ENCODE measurements at regions not wholly inside any gene's neighbourhood (a gene's known extent, or its start where the extent isn't known, plus 50 kb on each side); places are given as distances from the start of the nearest gene placed in this dataset.

DNA sequence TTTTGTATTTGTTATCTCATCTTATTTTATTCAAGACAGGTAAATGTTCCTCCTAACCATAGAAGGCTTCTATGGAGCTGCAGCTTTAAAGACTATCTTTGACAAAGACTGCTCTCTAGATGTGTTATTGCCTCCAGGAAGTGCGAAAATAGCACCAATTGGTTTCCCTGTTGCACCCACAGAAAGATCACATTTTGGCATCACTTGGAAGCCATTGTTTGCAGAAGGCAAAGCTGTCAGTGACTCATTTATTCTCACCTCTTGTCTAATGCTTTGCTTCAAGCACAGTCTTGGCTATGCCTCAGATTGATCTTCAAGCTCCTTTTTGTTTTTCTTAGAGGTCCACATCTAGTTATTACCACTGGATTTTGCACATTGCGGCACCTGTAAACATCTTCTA lies 150.3 kb downstream of the PCDH7 start:
- no TSS peak for BruUV-seq (replicated peaks)
- Histone ChIP-seq H3K4me1 (ENCODE audit: insufficient read depth, low read length, poor library complexity, severe bottlenecking) (peaks cover 14% of the 10 kb centered on the region), H3K27me3 (replicated peaks; ENCODE audit: insufficient read depth, low read depth, low read length, poor library complexity) (no peaks in the 10 kb centered on the region), H3K9me3 (ENCODE audit: low read depth, low read length, poor library complexity, severe bottlenecking) (no peaks in the 10 kb centered on the region), H3K36me3 (ENCODE audit: insufficient read depth, low read length, poor library complexity, severe bottlenecking) (no peaks in the 10 kb centered on the region), H3K27ac (ENCODE audit: low read depth, low read length, poor library complexity, severe bottlenecking) (no peak overlapping the region), H3K4me3 (ENCODE audit: low read depth, low read length, poor library complexity, severe bottlenecking) (no peak overlapping the region)
- ChIA-PET POLR2A (ENCODE audit: low non-redundant PET) (no interaction called here), CTCF (no interaction called here)
- TF ChIP-seq, protein P1, sequence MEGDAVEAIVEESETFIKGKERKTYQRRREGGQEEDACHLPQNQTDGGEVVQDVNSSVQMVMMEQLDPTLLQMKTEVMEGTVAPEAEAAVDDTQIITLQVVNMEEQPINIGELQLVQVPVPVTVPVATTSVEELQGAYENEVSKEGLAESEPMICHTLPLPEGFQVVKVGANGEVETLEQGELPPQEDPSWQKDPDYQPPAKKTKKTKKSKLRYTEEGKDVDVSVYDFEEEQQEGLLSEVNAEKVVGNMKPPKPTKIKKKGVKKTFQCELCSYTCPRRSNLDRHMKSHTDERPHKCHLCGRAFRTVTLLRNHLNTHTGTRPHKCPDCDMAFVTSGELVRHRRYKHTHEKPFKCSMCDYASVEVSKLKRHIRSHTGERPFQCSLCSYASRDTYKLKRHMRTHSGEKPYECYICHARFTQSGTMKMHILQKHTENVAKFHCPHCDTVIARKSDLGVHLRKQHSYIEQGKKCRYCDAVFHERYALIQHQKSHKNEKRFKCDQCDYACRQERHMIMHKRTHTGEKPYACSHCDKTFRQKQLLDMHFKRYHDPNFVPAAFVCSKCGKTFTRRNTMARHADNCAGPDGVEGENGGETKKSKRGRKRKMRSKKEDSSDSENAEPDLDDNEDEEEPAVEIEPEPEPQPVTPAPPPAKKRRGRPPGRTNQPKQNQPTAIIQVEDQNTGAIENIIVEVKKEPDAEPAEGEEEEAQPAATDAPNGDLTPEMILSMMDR (conservative IDR thresholded peaks at IDR 0.05; ENCODE audit: low read depth, low read length): no peak
- no peak for TF ChIP-seq EZH2 (IDR thresholded peaks at IDR 0.05; ENCODE audit: borderline replicate concordance, low read depth, low read length, poor library complexity, severe bottlenecking)
- no peak for DNase-seq (ENCODE audit: low spot score)
- intact Hi-C loops (cut with micrococcal nuclease; ENCODE audit: unreplicated experiment): no loop called here

DNA sequence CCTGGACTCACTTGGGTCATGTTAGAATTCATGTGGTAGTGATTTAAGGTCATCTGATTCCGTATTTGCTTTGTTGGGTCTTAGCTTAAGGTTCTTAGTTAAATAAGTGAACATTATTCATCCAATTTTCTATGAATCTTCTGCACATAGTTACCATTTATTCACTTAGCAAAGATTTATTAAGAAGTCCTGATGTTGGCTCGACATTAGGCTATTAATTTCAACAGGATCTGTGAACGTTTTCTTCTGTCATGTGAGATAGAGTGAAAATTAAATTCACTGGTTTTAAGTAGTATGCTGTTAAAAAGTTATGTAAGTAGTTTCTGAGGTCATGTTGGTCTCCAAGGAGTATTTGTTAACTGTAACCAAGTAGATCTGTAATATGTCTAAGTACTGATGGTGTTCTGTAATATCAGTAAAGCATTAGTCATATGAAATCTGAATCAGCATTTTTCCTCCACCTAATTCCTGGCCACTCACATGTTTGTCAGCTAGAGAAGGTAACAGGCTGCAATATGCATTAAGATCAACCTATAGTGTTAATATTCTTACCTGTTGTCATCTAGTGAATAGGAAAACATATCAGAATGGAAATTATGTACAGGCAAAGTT lies 155.6 kb downstream of the PCDH7 start:
- intact Hi-C loops (cut with micrococcal nuclease; ENCODE audit: unreplicated experiment): no loop called here
- Histone ChIP-seq H3K27ac (ENCODE audit: low read depth, low read length, poor library complexity, severe bottlenecking) (no peak overlapping the region), H3K36me3 (ENCODE audit: insufficient read depth, low read length, poor library complexity, severe bottlenecking) (no peaks in the 10 kb centered on the region), H3K4me1 (ENCODE audit: insufficient read depth, low read length, poor library complexity, severe bottlenecking) (peaks cover 14% of the 10 kb centered on the region), H3K9me3 (ENCODE audit: low read depth, low read length, poor library complexity, severe bottlenecking) (no peaks in the 10 kb centered on the region), H3K4me3 (ENCODE audit: low read depth, low read length, poor library complexity, severe bottlenecking) (no peak overlapping the region), H3K27me3 (replicated peaks; ENCODE audit: insufficient read depth, low read depth, low read length, poor library complexity) (no peaks in the 10 kb centered on the region)
- no peak for TF ChIP-seq EZH2 (IDR thresholded peaks at IDR 0.05; ENCODE audit: borderline replicate concordance, low read depth, low read length, poor library complexity, severe bottlenecking)
- TF ChIP-seq, protein P1 (conservative IDR thresholded peaks at IDR 0.05; ENCODE audit: low read depth, low read length): no peak
- ChIA-PET POLR2A (ENCODE audit: low non-redundant PET) (no interaction called here), CTCF (no interaction called here)
- BruUV-seq (replicated peaks): no TSS peak
- DNase-seq (ENCODE audit: low spot score): no peak

DNA sequence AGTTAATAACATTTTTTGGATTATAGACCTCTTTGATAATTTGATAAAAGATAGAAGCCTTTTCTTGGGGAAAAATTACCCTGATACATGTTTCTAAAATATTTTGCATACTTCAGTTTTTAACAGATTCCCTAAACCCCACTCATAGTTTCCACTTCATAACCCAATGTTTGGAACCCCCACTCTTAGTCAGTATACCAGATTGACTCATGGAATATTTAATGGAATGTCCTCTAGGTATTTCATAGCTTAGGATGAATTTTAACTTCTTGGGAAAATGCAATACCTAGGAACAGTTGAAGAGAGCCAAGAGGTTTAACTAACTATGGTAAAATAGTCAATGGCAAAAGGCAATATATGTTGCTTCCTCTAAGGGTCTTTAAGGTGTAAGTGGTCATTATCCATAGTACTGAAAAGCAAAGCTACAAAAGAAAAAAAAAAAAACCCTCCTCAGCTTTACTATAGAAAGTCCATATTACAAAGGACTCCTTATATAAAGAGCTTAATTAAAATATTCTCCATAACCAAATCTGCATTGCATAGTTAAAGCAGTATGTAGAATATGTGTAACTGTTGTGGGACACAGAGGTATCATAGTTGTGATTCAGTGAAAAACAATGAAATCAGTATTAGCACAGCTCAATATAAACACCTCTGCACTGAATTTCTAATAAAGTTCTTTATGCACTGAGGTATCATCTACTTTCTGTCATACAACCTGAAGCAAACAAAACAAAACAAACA lies 159.9 kb downstream of the PCDH7 start:
- no peak for TF ChIP-seq EZH2 (IDR thresholded peaks at IDR 0.05; ENCODE audit: borderline replicate concordance, low read depth, low read length, poor library complexity, severe bottlenecking)
- TF ChIP-seq, protein P1 (conservative IDR thresholded peaks at IDR 0.05; ENCODE audit: low read depth, low read length): no peak
- Histone ChIP-seq H3K27ac (ENCODE audit: low read depth, low read length, poor library complexity, severe bottlenecking) (no peak overlapping the region), H3K36me3 (ENCODE audit: insufficient read depth, low read length, poor library complexity, severe bottlenecking) (no peaks in the 10 kb centered on the region), H3K4me1 (ENCODE audit: insufficient read depth, low read length, poor library complexity, severe bottlenecking) (peaks cover 18% of the 10 kb centered on the region), H3K27me3 (replicated peaks; ENCODE audit: insufficient read depth, low read depth, low read length, poor library complexity) (no peaks in the 10 kb centered on the region), H3K4me3 (ENCODE audit: low read depth, low read length, poor library complexity, severe bottlenecking) (no peak overlapping the region), H3K9me3 (ENCODE audit: low read depth, low read length, poor library complexity, severe bottlenecking) (no peaks in the 10 kb centered on the region)
- ChIA-PET CTCF (interaction anchor here (0.6 kb wide), 1 partner anchor 1089 kb away, joined by 3 read pairs; no protein-coding TSS in a partner anchor), POLR2A (ENCODE audit: low non-redundant PET) (no interaction called here)
- no peak for DNase-seq (ENCODE audit: low spot score)
- BruUV-seq (replicated peaks): no TSS peak
- intact Hi-C loops (cut with micrococcal nuclease; ENCODE audit: unreplicated experiment): no loop called here
